ENCODE measurements at regions not wholly inside any gene's neighbourhood (a gene's known extent, or its start where the extent isn't known, plus 50 kb on each side); places are given as distances from the start of the nearest gene placed in this dataset.

DNA sequence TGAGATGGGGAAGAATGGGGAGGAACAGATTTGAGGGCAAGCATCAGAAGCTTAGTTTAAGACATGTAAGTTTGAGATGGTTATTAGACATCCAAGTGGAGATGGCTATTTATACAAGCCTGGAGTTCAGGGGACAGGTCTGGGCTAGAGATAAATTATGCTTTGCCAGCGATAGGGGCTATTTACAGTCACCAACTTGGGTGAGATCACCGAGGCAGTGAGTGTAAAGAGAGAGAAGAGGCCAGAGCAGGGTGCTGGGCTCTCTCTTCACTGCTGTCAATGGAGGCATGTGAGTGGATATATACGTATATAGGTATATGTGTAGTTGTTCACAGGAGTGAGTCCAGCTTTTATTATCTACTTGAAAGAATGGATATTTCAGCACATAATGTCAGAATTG, 81.0 kb downstream of the QPCT start:
- no peak for DNase-seq

- DNase-seq = no peak
These were observed 82.8 kb downstream of the QPCT start for GRCh38 chr2:37427241-37427640.

- DNase-seq = no peak
These were observed 91.9 kb downstream of the QPCT start for GRCh38 chr2:37436323-37436722.

DNA sequence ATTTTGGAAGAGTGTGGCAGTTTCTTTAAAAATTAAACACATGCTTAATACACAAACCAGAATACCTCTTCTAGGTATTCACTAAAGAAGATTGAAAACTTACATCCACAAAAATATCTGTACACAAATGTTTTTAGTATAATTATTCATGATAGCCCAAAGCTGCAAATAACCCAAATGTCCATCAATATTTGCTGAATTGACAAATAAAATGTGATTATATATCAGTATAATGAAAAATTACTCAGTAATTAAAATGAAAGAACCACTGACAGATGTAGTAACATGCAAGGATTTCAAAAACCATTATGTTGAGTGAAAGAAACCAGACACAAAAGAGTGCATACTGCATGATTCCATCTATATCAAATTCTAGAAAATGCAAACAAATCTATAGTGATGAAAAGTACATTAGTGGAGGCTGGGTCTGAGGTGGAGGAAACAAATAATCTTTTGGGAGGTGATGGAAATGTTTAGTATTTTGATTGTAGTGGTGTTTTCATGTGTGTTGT, 94.8 kb downstream of the QPCT start:
- DNase-seq = no peak

GRCh38 chr2:37441055-37441454, 96.6 kb downstream of the QPCT start:
- DNase-seq = no peak

DNA sequence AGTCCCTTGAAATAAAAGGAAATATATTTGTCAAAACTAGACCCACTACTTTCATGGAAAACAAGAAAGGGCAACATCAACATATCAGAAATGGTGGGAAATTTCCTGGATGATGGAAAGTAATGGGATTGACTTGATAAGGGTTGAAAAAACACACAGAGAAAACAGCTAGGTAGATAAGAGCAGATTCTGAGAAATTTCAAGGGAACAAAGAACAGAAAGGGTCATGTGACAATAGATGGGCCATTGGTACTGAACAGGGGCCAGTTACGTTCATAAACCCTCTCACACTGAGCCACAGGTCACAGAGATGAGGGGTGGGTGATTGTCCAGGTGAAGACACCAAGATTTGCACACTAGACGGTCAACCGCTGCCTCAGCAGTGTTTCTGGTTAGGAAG, 98.7 kb downstream of the QPCT start:
- DNase-seq = no peak

GRCh38 chr2:37447446-37447845, 103.0 kb downstream of the QPCT start:
- no peak for DNase-seq

DNA sequence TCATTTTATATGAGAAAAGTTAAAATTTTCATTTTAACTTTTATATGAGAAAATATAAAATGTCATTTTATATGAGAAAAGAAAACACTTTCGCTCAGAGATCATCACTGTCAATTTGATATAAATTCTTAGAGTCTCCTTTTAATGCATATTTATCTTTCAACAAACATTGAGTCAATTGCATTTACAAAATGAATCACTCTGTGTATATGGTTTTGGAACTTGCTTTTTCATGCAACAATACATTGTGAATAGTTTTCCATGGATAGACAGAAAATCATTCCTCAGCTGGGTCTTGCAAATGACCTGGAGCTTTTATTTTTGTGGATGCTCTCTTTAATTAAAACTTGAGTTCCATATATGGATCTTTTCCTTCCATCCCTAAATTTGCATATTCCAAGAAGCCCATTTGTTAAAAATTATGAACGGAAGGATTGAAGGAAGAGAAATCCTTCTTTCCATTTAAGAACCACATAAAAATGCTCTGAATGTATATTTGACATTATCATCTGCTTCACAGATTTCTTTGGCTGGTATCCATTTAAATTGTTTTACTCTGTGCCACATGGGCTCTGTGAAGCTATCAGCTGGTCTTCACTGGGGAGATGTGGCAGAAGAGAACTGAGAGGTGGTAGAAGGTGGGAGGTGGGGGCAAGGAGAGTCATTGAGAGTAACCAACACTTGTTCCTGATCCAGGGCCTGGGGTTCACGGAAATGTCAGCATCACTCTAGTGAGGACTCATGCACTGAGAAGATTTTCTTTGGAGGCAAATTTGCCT, 104.1 kb downstream of the QPCT start:
- DNase-seq = no peak

GRCh38 chr2:37449761-37450296, 105.4 kb downstream of the QPCT start:
- DNase-seq = no peak

GRCh38 chr2:37453027-37453426, 108.6 kb downstream of the QPCT start:
- no peak for DNase-seq

GRCh38 chr2:37454851-37455762, 110.7 kb downstream of the QPCT start:
- no peak for DNase-seq

GRCh38 chr2:37456479-37456878, 112.0 kb downstream of the QPCT start:
- DNase-seq = peak; percentile 45

DNA sequence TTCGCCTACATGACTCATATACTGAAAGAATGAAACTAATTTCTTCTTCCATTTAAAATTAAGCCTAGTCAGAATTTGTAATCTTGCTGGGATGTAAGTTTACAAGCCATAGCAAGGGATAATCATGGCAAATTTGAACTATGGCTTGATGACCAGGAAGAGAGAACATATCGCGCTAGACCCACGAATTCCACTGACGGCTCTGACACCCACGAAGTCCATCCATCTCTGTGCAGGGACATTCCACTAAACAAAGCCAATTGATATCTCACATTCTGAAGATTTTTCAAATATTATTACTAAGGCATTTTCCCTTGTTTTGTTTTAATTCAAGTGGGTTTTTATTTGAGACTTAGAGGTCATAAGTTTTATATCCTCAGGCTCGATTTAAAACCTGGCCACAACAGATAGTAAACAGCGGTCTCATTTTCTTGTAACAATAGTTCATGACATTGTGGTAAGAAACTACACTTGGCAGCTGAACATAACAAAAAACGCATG, 113.0 kb downstream of the QPCT start:
- no peak for DNase-seq

GRCh38 chr2:37458133-37458532, 113.7 kb downstream of the QPCT start:
- DNase-seq = no peak

DNA sequence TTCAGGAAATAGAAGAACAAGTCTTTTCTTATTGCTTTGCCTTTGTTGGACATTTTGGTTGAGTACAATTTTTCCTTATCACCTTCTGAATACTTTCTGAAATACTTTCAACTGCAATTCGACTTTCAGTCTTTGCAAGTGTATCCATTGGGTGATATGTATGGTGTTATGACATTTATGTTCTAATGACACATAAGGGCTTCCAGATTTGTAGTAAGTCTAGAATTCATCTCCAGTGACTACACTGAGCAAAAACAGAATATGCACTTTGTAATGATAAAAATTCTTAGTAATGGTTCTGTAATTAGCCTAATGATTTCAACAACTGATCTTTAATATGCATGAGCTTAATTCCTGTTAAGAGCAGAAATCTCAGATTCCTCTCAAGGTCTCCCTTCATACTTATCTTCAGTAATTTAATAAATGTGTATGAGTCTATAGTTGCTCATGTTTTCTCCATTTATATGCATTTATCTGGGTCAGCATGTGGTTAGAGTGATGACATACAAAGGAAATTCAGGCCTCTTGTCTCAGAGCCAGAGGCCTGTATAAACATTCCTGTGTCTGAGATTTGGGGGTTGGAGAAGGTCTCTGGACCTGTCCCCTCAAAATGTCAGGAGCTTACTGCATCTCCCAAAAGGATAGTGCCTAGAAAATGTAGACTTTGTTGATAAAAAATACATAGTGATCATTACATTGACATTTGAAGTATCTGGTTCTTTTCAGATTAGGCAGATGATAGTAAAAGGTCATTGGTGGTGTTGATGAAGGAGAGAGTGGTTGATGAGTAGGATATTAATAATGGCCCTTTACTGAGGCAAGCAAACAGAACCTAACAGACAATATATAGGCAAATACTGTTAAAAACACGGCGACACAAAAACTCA, 114.9 kb downstream of the QPCT start:
- no peak for DNase-seq

DNA sequence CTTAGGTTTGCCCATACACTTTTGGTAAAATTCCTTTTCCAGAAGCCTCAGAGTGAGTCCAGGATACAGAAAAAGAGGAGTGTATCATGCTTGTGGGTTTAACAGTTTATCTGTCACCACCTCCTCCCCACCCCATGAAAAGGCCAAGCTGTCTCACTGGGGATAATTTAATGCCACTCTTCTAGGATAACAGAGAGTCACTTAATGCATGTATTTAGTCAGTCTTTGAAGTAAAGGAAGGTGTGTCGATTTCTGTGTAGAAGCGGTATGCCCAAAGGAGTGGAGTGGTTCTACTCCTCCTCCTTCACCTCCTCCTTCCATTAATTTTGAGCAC, 116.4 kb downstream of the QPCT start:
- no peak for DNase-seq

- DNase-seq = no peak
These were observed 119.6 kb downstream of the QPCT start for GRCh38 chr2:37464067-37464466.

GRCh38 chr2:37466533-37467222, 122.2 kb downstream of the QPCT start:
- no peak for DNase-seq

- DNase-seq = no peak
These were observed 123.7 kb downstream of the QPCT start for GRCh38 chr2:37468170-37468569.

DNA sequence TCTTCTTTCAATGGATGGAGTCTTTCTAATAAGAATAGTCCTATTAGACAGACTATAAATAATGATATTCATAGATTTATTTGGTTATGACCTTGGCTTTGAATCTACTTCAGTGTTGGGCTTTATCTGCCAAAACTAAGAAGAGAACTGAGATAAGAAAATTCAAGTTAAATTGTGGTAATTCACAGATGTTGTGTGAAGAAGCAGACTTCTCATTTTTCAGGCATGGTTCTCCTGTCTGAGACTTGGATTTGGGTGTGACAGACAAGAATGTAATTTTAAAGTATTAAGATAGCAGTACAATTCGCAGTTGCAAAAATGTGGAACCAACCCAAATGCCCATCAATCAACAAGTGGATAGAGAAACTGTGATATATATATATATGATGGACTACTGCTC, 124.7 kb downstream of the QPCT start:
- DNase-seq = no peak

DNA sequence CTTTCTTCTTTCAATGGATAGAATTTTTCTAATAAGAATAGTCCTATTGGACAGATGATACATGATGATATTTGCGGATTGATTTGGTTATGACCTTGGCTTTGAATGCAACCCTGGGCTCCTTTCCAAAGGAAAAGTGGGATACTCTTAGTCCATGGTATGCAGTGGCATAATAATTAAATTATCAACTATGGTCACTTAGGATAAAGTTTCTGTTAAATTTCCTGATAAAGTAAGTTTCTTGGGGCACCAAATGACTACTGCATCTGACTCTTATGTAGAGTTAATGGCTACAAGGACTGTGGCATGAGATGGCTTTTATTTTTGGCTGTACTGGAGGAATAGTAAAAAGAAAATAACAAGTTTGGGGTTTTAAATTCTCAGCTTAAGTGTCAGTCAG, 126.7 kb downstream of the QPCT start:
- DNase-seq = no peak

- no peak for DNase-seq
These were observed 127.6 kb downstream of the QPCT start for GRCh38 chr2:37471994-37472393.
